Esophagus squamous epithelium (tissue), 4 donors: ENCODE measurements at regions not wholly inside any gene's neighbourhood (a gene's known extent, or its start where the extent isn't known, plus 50 kb on each side); places are given as distances from the start of the nearest gene placed in this dataset.

Source experiments
- CTCF ChIP-seq, 6 experiments: fragments of 450-650 bp in 4 of 6; fragments of 200-600 bp in 2 of 6; sonication (generic) in 2 of 6; IDR thresholded peaks; one replicate each; pipeline ENCODE4 v1.5.1; 2016 to 2019; ENCODE audit warnings: antibody characterized with exemption in 6 of 6, mild to moderate bottlenecking in 4 of 6, moderate library complexity in 4 of 6
- POLR2A ChIP-seq, 4 donors: fragments of 450-650 bp; IDR thresholded peaks; one replicate each; pipeline ENCODE4 v1.6.1; 2017; ENCODE audit warnings: antibody characterized with exemption in 4 of 4, mild to moderate bottlenecking in 4 of 4, moderate library complexity in 3 of 4

GRCh38 chr1:73701826-73702225 is 496.1 kb downstream of the LRRIQ3 start:
- no peak for TF ChIP-seq POLR2A (IDR thresholded peaks at IDR 0.05)
- no peak for TF ChIP-seq CTCF (IDR thresholded peaks at IDR 0.05)
